ENCODE measurements at regions not wholly inside any gene's neighbourhood (a gene's known extent, or its start where the extent isn't known, plus 50 kb on each side); places are given as distances from the start of the nearest gene placed in this dataset.

DNA sequence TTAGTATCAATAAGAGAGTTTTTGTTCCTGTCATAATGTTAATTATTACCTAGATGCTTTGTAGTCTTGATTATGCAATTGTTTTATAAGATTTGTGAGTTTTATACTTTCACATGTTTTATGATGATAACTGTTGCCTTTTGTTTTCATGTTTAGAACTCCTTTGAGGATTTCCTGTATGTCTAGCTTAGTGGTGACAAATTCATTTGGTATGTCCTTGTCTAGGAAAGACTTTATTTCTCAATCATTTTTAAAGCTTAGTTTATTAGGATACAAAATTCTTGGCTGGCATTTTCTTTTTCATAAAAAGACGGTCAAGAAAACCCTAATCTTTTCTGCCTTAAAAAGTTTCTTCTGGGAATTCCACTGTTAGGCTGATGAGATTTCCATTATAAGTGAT is 849.9 kb upstream of the EYS start:
- TF ChIP-seq, protein P1, sequence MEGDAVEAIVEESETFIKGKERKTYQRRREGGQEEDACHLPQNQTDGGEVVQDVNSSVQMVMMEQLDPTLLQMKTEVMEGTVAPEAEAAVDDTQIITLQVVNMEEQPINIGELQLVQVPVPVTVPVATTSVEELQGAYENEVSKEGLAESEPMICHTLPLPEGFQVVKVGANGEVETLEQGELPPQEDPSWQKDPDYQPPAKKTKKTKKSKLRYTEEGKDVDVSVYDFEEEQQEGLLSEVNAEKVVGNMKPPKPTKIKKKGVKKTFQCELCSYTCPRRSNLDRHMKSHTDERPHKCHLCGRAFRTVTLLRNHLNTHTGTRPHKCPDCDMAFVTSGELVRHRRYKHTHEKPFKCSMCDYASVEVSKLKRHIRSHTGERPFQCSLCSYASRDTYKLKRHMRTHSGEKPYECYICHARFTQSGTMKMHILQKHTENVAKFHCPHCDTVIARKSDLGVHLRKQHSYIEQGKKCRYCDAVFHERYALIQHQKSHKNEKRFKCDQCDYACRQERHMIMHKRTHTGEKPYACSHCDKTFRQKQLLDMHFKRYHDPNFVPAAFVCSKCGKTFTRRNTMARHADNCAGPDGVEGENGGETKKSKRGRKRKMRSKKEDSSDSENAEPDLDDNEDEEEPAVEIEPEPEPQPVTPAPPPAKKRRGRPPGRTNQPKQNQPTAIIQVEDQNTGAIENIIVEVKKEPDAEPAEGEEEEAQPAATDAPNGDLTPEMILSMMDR (IDR thresholded peaks at IDR 0.05) = no peak
- no peak for TF ChIP-seq POLR2A (IDR thresholded peaks at IDR 0.05)
- no peak for TF ChIP-seq POLR2AphosphoS5 (IDR thresholded peaks at IDR 0.05)

All from prostate gland (tissue), 2 donors.